D721Med (cell line): ENCODE measurements at regions not wholly inside any gene's neighbourhood (a gene's known extent, or its start where the extent isn't known, plus 50 kb on each side); places are given as distances from the start of the nearest gene placed in this dataset.
A peak's percentile ranks its signal among the peaks of the same experiment; 100 is the strongest.

Source experiments
- DNase-seq: peaks from one replicate; pipeline ENCODE4 v3.0.0; 2011; ENCODE audit warnings: low spot score; ENCODE audit not compliant: insufficient read length
- FAIRE-seq: peaks from 2 replicates; lab custom pipeline; 2011; peaks lifted over from hg19 to GRCh38; lab: Jason Lieb, UNC
- TF ChIP-seq, protein P1 (sequence below): IDR thresholded peaks from 2 replicates; pipeline ENCODE4 v1.5.1; 2012; ENCODE audit warnings: mild to moderate bottlenecking, control low read depth; ENCODE audit not compliant: insufficient read depth; ENCODE audit errors: missing control alignments

DNA sequence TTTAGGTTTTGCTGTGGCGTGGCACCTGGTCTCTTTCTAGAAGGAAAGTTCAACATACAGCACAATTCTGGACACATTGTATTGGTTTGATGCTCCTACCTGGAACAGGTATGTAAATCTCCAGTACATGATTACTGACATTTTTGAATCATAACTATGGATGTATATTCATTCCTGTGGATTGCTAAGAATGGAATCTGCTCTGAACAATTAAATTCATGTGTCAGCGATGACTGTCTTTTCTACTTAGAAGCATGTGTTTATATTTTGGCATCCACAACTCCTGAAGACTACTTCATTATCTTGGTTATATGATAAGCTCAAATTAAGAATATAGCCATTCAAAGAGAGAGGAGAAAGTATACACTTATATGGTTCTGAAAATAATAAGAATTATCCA lies 291.8 kb downstream of the CHRM3 start:
- TF ChIP-seq, protein P1, sequence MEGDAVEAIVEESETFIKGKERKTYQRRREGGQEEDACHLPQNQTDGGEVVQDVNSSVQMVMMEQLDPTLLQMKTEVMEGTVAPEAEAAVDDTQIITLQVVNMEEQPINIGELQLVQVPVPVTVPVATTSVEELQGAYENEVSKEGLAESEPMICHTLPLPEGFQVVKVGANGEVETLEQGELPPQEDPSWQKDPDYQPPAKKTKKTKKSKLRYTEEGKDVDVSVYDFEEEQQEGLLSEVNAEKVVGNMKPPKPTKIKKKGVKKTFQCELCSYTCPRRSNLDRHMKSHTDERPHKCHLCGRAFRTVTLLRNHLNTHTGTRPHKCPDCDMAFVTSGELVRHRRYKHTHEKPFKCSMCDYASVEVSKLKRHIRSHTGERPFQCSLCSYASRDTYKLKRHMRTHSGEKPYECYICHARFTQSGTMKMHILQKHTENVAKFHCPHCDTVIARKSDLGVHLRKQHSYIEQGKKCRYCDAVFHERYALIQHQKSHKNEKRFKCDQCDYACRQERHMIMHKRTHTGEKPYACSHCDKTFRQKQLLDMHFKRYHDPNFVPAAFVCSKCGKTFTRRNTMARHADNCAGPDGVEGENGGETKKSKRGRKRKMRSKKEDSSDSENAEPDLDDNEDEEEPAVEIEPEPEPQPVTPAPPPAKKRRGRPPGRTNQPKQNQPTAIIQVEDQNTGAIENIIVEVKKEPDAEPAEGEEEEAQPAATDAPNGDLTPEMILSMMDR, result no peak
- FAIRE-seq (no peak), DNase-seq (no peak)

DNA sequence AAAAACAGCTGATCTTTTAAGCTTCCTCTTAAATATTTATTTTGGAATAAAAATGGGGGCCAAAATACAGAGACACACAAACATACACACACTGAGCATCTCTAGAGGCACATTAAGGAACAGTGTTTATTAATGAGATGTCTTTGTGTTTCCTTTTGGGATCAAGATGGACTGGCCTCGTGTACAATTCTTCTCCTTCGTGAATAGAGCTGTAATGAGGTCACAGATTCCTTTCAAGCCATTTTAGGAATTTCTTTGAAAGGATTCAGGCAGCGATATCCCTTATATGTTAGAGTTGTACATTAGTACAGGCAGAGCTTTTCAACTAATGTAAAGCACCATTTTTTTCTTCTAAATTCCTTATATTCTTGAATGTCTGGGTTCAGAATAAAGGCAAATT lies 295.7 kb downstream of the CHRM3 start:
- peak; percentile 16 for FAIRE-seq
- no peak for DNase-seq
- TF ChIP-seq, protein P1, result no peak

DNA sequence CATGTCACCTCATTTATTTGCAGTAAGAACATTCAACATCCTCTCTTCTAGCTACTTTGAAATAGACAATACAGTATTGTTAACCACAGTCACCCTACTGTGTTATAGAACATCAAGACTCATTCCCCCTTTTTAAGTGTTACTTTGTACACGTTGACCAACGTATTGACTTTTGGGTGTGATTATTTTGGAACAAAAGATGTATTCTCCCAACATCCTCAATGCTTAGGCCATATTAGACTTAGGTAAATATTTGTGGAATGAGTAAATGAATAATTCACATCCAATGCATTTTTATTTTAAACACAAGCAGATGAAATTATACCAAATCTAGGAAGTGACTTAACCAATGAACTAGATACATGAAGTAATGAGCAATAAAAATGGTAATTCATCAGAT lies 296.6 kb downstream of the CHRM3 start:
- TF ChIP-seq, protein P1, result no peak
- FAIRE-seq (peak; percentile 44), DNase-seq (no peak)

DNA sequence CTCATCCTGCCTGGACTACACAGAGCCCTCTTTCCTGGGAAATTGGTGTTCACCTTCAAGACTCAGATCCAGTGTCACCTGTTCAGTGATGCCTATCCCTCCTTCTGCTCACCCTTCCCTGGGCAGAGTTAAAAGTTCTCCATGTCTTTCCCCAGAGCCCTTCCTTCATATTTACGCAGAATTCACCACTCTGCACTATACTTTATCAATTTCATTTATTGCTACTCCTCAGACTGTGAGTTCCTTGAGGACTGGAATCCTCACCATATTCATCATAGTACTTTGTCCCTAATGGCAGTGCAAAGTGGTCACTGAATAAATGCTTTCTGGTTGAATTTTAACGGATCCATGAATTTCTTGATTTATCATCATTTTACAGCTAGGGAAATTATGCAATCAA lies 300.0 kb downstream of the CHRM3 start:
- TF ChIP-seq, protein P1, result no peak
- FAIRE-seq, result peak; percentile 88
- no peak for DNase-seq

DNA sequence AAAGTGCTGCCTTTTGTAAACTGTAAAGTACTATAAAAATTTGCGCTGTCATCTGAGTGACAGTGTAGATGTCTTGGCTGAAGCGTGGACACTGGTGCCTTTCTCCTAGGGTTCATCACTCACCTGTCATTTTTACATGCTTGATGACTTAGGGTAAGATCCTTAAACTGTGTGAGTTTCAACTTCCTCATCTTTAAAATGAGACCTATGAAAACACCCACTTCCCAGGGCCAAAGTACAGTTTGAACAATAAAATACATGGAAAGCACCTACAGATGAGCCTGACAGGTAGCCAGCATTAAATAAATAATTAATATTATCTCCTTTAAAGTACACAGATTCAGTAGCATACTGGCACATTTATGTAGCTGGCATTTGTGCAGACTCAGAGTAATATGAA lies 309.9 kb downstream of the CHRM3 start:
- no peak for DNase-seq
- TF ChIP-seq, protein P1, result no peak
- no peak for FAIRE-seq

DNA sequence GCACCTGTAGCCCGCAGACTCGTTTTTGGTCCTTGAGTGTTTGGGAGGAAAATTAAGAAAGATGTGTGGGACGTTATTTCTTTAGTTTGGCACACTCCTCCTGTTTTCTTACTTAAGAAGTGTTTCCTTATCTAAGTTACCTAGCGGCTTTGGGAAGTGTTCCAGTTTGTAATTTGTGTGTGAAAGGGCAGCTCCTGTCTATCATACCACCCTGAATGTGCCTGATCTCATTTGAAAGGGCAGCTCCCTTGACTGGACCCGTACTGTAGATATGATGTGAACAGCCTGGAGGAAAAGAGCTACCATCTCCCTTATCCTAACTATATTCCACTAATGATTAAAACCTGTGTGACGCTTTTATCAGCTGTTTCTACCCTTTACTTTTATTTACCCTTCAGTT lies 314.3 kb downstream of the CHRM3 start:
- DNase-seq (no peak), FAIRE-seq (no peak)
- TF ChIP-seq, protein P1, result no peak

DNA sequence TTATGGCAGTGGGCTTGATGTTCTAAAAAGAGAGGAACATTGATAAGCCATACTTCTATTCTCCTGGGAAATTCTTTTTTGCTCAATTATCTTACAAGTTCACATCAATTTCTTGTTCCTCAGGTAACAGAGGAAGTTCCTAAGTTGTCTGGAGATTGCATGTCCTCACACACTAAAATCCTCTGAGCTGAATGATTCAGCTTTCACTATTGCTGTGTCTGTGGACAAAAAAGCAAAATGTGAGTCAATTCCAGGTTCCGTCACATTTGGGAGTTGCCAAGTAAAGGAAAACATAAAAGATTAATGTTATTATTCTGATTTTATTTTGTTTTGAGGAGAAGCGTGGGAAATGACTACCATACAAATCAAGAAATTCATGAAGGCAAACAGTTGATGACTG lies 316.7 kb downstream of the CHRM3 start:
- FAIRE-seq, result no peak
- TF ChIP-seq, protein P1, result no peak
- no peak for DNase-seq
